PFSK-1 (cell line): ENCODE measurements at regions not wholly inside any gene's neighbourhood (a gene's known extent, or its start where the extent isn't known, plus 50 kb on each side); places are given as distances from the start of the nearest gene placed in this dataset.

Source experiments
- SIN3A ChIP-seq: IDR thresholded peaks from 2 replicates; pipeline ENCODE4 v1.6.1; 2012; ENCODE audit warnings: mild to moderate bottlenecking, low read length, moderate library complexity, borderline replicate concordance; ENCODE audit not compliant: insufficient read depth
- TAF1 ChIP-seq: IDR thresholded peaks from 2 replicates; pipeline ENCODE4 v1.6.1; 2012; ENCODE audit warnings: low read length, control low read depth, borderline replicate concordance; ENCODE audit not compliant: insufficient read depth

DNA sequence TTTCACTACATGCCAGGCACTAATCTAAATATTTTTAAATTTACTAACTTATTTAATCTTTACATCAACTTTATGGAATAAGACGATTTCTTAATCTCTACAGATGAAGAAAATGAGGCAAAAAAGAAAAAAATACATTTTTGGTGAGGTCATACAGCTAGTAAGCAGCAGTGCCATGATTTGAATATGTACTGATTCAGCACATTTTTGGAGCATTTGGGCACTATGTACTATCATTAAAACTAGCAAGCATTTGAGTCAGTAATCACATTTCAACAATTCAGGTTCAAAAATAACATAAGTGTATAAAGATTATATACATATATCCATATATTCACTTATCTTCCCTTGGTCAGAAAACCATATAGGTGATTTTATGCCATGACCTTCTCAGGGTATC lies 124.4 kb upstream of the TMTC1 start:
- TF ChIP-seq SIN3A (no peak), TAF1 (no peak)
